ENCODE measurements at regions not wholly inside any gene's neighbourhood (a gene's known extent, or its start where the extent isn't known, plus 50 kb on each side); places are given as distances from the start of the nearest gene placed in this dataset.

- H3K9me3 ChIP-seq, result no peaks in the 10 kb centered on the region
- no peaks in the 10 kb centered on the region for H3K27me3 ChIP-seq
- TF ChIP-seq CTCF (IDR thresholded peaks at IDR 0.05), result no peak
- no peaks in the 10 kb centered on the region for H3K36me3 ChIP-seq
- no peak overlapping the region for H3K27ac ChIP-seq
- H3K4me1 ChIP-seq (ENCODE audit: control insufficient read depth in 1 of 2, insufficient read depth in 1 of 2, low read depth in 1 of 2, low read length in 1 of 2), result no peaks in the 10 kb centered on the region
- H3K4me3 ChIP-seq (ENCODE audit: low read depth in 1 of 2, low read length in 1 of 2), result no peak overlapping the region
Observed at GRCh38 chr1:216815260-216816131, 92.3 kb upstream of the ESRRG start.

- Histone ChIP-seq H3K27me3 (no peaks in the 10 kb centered on the region), H3K27ac (no peak overlapping the region), H3K4me1 (ENCODE audit: control insufficient read depth in 1 of 2, insufficient read depth in 1 of 2, low read depth in 1 of 2, low read length in 1 of 2) (no peaks in the 10 kb centered on the region), H3K9me3 (no peaks in the 10 kb centered on the region), H3K36me3 (no peaks in the 10 kb centered on the region), H3K4me3 (ENCODE audit: low read depth in 1 of 2, low read length in 1 of 2) (no peak overlapping the region)
- no peak for TF ChIP-seq CTCF (IDR thresholded peaks at IDR 0.05)
Observed at GRCh38 chr1:216814576-216815259, 91.5 kb upstream of the ESRRG start.

GRCh38 chr1:216812966-216813365 is 89.7 kb upstream of the ESRRG start:
- Histone ChIP-seq H3K4me3 (ENCODE audit: low read depth in 1 of 2, low read length in 1 of 2) (no peak overlapping the region), H3K4me1 (ENCODE audit: control insufficient read depth in 1 of 2, insufficient read depth in 1 of 2, low read depth in 1 of 2, low read length in 1 of 2) (no peaks in the 10 kb centered on the region), H3K27me3 (no peaks in the 10 kb centered on the region), H3K9me3 (no peaks in the 10 kb centered on the region), H3K27ac (no peak overlapping the region), H3K36me3 (no peaks in the 10 kb centered on the region)
- TF ChIP-seq CTCF (IDR thresholded peaks at IDR 0.05), result no peak

- Histone ChIP-seq H3K4me1 (ENCODE audit: control insufficient read depth in 1 of 2, insufficient read depth in 1 of 2, low read depth in 1 of 2, low read length in 1 of 2) (no peaks in the 10 kb centered on the region), H3K27me3 (no peaks in the 10 kb centered on the region), H3K27ac (no peak overlapping the region), H3K9me3 (no peaks in the 10 kb centered on the region), H3K36me3 (no peaks in the 10 kb centered on the region), H3K4me3 (ENCODE audit: low read depth in 1 of 2, low read length in 1 of 2) (no peak overlapping the region)
- TF ChIP-seq CTCF (IDR thresholded peaks at IDR 0.05), result no peak
Observed at GRCh38 chr1:216809649-216810048, 86.4 kb upstream of the ESRRG start.

GRCh38 chr1:216807696-216808095 is 84.5 kb upstream of the ESRRG start:
- Histone ChIP-seq H3K36me3 (no peaks in the 10 kb centered on the region), H3K9me3 (no peaks in the 10 kb centered on the region), H3K4me1 (ENCODE audit: control insufficient read depth in 1 of 2, insufficient read depth in 1 of 2, low read depth in 1 of 2, low read length in 1 of 2) (no peaks in the 10 kb centered on the region), H3K27me3 (no peaks in the 10 kb centered on the region), H3K4me3 (ENCODE audit: low read depth in 1 of 2, low read length in 1 of 2) (no peak overlapping the region), H3K27ac (no peak overlapping the region)
- no peak for TF ChIP-seq CTCF (IDR thresholded peaks at IDR 0.05)
